HG02588 (cell line): ENCODE measurements at regions not wholly inside any gene's neighbourhood (a gene's known extent, or its start where the extent isn't known, plus 50 kb on each side); places are given as distances from the start of the nearest gene placed in this dataset.
"Not testable (repeated sequence)": the region's sequence is repeated elsewhere in the genome, so short reads cannot be mapped to it uniquely, and the experiment has no call there.

ENCODE experiments used
- ATAC-seq: cut with Tn5 transposase; IDR thresholded peaks from one replicate; pipeline ENCODE4 v1.9.1; 2021; ENCODE audit warnings: mild to moderate bottlenecking, moderate library complexity; ENCODE audit not compliant: unreplicated experiment

DNA sequence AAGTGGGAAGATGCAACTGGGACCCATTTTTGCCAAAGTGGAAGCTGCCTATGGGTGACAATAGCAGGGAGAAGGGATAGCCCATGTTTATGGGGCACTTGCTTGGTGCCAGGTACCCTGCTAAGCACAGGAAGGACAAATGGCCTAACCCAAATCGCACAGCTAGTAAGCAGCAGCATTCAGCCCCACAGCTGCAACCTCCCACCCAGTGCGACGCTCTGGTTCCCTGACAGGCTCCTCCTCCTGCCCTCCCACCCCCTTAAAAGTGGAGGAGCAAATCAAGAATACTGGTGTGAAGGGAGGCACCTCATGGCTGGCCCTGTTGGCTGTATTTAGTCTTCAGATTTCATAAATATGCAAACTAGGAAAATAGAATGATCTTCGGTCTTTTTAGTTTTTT is 76.2 kb downstream of the RIN2 start:
- no peak for ATAC-seq

- no peak for ATAC-seq
Observed at GRCh38 chr20:19834783-19835182, 76.7 kb downstream of the RIN2 start.

- no peak for ATAC-seq
Observed at GRCh38 chr20:19835533-19836222, 77.6 kb downstream of the RIN2 start.

DNA sequence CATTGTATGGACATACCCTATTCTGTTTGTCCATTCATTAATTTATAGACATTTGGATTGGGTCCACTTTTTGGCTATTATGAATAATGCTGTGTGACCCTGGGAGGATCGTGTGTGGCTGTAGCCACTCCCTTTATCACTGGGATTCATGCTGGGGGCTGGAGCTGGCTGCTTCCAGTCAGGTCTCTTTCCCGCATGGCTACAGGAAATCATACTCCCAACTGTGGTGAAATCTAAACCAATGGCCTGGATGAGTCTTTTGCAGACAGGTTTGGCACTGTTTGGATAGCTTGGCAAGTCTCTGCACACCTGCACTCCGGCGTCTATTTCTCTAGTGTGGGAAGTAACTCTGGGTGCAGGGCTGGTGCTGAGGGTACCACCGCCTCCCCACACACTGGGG is 80.4 kb downstream of the RIN2 start:
- ATAC-seq: no peak

- ATAC-seq: no peak
Observed at GRCh38 chr20:19839053-19839452, 81.0 kb downstream of the RIN2 start.

- no peak for ATAC-seq
Observed at GRCh38 chr20:19840111-19840710, 82.2 kb downstream of the RIN2 start.

DNA sequence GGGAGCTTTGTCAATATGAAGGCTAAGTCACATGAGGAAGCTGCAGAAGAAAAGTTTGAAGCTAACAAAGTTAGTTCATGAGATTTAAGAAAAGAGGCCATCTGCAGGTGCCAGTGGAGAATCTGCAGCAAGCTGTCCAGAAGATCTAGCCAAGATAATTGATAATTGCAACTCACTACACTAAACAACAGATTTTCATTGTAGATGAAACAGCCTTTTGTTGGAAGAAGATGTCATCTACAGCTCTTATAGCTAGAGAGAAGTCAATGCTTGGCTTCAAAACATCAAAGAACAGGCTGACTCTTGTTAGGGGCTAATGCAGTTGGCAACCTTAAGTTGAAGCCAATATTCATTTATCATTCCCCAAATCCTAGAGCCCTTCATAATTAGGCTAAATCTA is 83.7 kb downstream of the RIN2 start:
- no peak for ATAC-seq

DNA sequence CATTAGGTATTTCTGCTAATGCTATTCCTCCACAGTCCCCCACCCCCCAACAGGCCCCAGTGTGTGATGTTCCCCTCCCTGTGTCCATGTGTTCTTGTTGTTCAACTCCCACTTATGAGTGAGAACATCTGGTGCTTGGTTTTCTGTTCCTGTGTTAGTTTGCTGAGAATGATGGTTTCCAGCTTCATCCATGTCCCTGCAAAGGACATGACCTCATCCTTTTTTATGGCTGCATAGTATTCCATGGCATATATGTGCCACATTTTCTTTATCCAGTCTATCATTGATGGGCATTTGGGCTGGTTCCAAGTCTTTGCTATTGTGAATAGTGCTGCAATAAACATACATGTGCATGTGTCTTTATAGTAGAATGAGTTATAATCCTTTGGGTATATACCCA is 86.8 kb downstream of the RIN2 start:
- ATAC-seq: not testable (repeated sequence)

DNA sequence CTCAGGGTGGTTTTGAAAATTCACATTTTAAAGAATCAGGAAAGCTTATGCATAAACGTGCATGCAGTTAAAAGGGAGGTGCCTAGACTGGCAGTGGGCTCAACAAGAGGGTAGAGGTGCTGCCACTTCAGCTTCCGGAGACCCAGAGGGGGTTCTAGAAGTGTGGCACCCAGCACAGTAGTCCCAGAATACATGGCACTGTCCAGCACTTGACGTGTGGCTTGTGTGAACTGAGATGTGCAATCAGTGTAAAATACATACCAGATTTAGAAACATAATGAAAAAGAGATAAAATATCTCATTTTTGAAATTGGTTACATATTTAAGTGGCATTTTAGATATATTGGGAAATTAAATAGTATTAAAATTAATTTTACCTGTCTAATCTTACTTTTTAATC is 89.3 kb downstream of the RIN2 start:
- ATAC-seq: no peak

DNA sequence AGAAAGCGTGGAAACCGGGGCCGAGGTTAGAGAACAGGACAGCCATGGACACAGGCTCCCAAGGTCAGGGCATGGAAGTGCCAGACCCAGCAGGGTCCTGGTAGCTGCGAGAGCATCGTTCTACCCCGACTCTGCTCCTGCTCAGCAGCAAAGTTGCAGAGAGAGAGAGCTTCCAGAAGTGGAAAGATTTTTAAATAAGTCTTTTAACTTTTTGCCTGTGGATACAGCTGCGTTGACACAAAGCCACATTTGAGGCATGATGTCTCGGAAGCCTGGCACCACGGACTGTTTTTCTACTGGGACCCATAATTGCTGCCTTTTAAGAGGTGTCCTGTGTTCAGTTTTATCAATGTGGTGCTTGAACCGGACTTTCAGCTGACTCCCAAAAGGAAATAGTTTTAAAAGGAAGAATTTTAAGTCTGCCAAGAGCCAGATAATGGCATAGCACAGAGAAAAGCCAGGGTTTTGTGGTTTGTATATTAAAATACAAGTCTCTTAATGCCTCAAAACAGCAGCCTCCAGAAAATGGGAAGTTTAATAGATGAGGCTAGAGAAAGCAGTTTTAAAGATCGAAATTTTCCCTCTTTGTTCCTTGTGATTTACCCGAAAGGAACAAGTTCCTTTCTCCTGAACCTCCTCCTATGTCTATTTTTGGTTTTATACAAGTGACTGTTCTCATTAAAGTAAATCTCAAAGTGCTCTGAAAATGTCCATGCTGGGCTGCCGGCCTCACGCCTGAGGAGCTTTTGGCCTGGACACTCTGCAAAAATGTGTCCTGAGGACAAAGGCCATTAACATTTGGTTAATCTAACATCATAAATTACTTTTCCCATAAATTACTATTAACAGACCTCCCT is 91.5 kb downstream of the RIN2 start:
- ATAC-seq: no peak

DNA sequence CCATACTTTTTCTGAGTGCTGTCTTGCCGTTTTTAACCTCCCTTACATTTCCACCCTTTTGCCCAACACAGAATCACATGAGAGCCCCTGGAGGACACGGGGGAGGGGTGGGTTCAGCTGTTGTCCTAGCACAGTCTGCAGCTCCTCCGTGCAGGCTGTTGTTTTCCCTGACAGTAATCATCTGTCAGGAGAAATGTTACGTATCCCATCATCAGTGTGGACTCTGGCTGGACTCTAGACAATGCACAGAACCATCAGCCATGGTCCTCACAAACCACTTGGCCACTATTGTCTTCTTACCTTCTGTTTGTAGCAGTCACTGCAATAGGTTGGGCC is 92.1 kb downstream of the RIN2 start:
- no peak for ATAC-seq

DNA sequence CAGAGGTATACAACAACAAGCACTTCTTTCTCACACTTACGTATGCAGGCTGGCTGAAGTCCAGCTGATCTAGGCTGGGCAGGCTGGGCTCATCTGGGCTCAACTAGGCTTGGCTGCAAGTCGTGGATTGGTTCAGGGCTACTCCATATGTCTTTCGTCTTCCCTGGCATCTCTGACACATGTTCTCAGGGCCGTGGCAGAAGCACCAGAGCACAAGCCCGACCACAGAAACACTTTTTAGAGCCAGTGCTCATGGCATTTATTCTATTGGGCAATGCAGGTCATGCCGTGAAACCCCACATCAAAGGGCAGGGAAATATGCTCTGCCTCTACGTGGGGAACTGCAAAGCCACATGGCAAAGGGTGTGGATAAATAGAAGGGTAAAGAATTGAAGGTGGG is 93.8 kb downstream of the RIN2 start:
- ATAC-seq: no peak

GRCh38 chr20:19855416-19855815 is 97.4 kb downstream of the RIN2 start:
- no peak for ATAC-seq

GRCh38 chr20:19858466-19859371 is 100.7 kb downstream of the RIN2 start:
- no peak for ATAC-seq

DNA sequence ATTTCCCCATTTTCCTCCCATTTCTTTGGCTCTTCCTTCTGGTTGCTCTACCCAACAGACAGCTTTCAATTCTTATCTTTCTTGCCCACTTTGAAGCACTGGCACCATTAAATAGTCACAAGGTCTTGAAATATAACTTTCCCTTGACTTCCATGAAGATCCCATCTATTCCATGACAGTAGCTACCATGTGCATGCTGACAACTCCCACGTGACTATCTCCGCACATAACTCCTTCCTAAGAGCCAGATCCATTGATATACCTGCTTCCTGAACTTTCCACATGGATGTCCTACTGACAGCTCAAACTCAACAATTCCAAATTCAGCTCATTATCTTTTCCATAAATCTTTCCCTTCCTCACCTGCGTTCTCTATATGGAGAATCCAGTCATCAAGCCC is 101.4 kb downstream of the RIN2 start:
- ATAC-seq: no peak

GRCh38 chr20:19860737-19861136 is 102.7 kb downstream of the RIN2 start:
- no peak for ATAC-seq

- no peak for ATAC-seq
Observed at GRCh38 chr20:19861147-19861759, 103.2 kb downstream of the RIN2 start.

- no peak for ATAC-seq
Observed at GRCh38 chr20:19864130-19864529, 106.1 kb downstream of the RIN2 start.

GRCh38 chr20:19866070-19866469 is 108.0 kb downstream of the RIN2 start:
- no peak for ATAC-seq

DNA sequence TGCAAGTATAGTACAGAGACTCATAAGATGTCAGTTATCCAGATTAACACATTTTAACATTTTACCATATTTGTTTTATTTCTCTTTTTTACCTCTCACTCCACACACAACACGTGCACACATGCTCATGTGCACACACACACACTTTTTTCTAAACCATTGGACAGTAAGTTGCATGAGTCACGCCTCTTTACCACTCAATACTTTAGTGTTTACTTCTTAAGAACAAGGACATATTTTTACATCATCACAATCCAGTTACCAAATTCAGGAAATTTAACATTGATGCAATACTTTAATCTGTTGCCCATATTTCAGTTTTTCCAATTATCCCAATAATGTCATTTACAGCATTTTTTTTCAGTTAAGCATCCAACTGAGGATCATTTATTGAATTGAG is 109.0 kb downstream of the RIN2 start:
- ATAC-seq: no peak

DNA sequence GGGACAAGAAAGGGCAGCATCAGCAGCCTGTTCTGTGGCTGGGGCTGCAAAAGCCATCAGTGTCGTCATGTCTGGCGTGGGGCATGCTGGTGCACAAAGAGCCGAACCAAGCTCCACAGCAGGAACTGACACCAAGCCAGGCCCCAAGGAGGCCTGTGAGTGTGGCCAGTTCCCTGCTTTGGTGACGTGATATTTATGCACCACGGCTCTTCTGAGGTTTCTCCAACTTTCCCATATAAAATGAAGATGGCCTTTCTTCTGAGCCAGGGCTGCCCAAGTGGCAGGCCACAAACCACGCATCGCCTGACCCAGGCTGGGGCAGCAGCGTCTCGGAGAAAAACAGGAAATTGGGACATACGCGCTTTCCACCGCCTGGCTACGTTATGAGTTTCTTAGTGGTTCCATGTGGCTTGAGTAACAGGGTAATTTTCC is 109.9 kb downstream of the RIN2 start:
- no peak for ATAC-seq
